HG03558 (cell line): ENCODE measurements at regions not wholly inside any gene's neighbourhood (a gene's known extent, or its start where the extent isn't known, plus 50 kb on each side); places are given as distances from the start of the nearest gene placed in this dataset.

ENCODE experiments used
- ATAC-seq: cut with Tn5 transposase; IDR thresholded peaks from one replicate; pipeline ENCODE4 v1.9.1; 2021; ENCODE audit warnings: moderate number of reproducible peaks; ENCODE audit not compliant: unreplicated experiment; ENCODE audit errors: extremely low read depth

- no peak for ATAC-seq
These were observed 428.9 kb upstream of the IL12A start for GRCh38 chr3:159559771-159560170.

- no peak for ATAC-seq
These were observed 428.2 kb upstream of the IL12A start for GRCh38 chr3:159560214-159560979.

- ATAC-seq = no peak
These were observed 423.3 kb upstream of the IL12A start for GRCh38 chr3:159565313-159565712.

DNA sequence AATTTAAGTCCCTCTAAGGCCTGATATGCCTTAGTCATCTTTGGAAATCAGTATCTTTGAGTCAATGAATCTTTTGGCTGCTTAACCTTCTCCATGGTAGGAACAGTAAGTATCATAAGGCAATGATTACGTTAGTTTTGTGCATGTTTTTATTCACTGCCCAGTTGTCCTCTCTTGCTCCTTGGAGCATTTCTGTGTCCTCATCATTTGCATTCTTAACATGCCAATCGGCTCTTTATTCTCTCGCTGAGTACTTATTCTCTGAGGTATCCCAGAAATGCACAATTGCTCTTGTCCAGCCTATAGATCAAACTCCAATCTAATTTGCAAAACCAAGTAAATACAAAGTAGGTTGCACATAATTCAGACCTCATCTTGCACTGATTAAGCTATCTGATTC lies 405.0 kb upstream of the IL12A start:
- ATAC-seq = no peak

DNA sequence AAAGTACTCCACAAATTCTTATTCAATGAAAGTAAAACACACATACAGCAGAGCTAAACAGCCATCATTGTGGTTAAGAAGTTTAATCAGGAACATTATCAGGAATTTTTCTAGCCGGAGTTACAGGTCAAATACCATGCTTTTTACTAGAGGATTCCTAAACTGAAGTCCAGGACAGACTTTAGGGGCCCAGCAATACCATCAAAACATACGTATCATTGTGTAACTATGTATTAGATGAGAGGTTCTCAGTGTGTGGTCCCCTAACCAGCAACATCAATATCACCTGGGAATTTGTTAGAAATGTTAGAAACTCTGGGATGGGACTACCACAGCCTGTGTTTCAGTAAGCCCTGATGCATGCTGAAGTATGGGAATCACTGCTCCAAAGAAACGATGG lies 404.2 kb upstream of the IL12A start:
- ATAC-seq = no peak

GRCh38 chr3:159586571-159587202 lies 401.9 kb upstream of the IL12A start:
- ATAC-seq = no peak

DNA sequence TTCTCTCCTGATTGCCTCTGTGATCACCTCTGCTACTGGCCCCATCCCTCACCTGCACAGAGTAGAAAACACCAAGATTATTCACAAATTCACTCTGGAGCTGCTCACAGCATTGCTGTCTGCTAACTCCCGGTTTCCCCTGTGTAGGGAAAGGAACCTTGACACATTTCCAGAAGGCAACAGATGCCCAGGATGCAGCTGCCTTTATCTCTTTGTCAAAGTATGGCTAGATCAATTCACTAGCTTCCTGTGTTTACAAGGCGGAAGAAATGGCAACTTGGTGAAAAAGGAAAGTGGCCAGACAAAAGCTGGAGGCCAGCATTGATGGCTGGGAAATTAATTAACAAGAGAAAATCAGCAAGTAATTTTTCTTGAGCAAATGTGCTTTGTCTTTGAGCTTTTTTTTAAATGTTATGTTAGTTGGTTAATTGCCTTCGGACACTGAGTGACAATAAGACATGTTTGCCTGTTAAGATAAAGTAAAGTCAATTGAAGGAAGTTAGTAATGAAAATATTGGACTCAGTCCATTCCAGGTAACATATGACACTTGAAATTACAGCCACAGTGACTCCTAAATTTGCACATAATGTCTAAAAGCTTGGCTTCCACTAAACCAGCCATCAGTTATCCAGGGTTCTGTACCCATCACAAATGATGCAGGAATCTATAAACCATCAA lies 394.6 kb upstream of the IL12A start:
- ATAC-seq = no peak

DNA sequence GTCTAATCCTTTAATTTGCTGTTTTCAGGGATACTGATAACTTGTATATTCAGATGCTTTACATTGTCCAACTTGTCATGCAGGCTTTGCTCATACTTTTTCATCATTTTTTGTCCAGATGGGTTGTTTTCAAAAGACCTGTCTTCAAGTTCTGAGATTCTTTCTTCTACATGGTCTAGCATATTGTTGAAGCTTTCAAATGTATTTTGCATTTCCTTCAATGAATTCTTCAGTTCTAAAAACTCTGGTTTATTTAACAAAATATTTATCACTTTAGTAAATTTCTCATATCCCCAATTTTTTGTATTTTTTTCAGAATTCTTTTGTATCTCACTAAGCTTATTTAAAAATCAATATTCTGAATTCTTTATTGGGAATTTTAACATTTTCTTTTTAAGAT lies 388.3 kb upstream of the IL12A start:
- no peak for ATAC-seq

- ATAC-seq = no peak
These were observed 384.5 kb upstream of the IL12A start for GRCh38 chr3:159604151-159604581.

- ATAC-seq = no peak
These were observed 383.5 kb upstream of the IL12A start for GRCh38 chr3:159605101-159605500.

- no peak for ATAC-seq
These were observed 382.9 kb upstream of the IL12A start for GRCh38 chr3:159605776-159606175.

- ATAC-seq = no peak
These were observed 380.8 kb upstream of the IL12A start for GRCh38 chr3:159607856-159608255.

GRCh38 chr3:159608311-159608710 lies 380.3 kb upstream of the IL12A start:
- ATAC-seq = no peak

DNA sequence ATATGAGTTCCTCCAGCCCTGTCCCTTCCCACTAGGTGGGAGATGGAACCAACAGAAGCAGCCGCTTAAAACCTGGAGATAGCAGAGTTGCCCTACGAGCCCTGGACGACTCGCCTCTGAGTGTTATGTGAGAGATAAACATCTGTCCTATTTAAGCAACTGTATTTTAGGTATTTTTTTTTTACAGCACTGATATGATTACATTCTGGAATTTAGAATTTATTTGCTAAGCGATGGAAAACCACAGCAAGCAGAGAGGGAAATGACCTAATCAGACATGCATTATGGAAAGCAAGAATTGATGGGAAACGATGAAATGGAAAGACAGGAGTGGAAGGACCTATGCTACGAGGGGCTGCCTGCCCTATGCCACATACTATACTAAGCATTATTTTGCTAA lies 379.0 kb upstream of the IL12A start:
- no peak for ATAC-seq

- no peak for ATAC-seq
These were observed 372.3 kb upstream of the IL12A start for GRCh38 chr3:159616234-159616825.

DNA sequence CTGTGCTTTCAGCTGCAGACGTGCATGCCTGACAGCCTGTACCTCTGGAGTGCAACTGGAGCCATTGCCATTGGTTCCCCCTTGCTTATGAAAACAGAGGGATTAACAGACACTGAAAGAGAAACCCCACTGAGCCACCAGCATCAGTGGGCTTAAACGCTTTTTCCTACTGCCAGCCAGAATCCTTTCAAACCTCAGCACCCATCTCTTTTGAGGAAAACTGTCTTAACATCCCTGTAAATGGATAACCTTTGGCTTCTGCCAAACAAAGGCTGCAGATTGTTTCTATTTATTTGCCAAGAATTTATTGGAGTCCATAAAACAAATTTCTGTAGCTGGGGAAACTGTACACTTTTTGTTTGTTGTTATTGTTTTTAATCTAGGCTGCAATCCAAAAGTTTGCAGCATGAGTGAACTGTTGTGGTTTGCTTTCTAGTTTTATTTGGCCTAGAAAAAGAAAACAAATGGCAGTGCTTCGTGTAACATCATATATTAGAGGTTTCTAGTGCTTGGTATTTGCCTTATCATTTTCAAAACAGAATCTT lies 369.2 kb upstream of the IL12A start:
- ATAC-seq = no peak

- no peak for ATAC-seq
These were observed 368.4 kb upstream of the IL12A start for GRCh38 chr3:159620281-159620680.

DNA sequence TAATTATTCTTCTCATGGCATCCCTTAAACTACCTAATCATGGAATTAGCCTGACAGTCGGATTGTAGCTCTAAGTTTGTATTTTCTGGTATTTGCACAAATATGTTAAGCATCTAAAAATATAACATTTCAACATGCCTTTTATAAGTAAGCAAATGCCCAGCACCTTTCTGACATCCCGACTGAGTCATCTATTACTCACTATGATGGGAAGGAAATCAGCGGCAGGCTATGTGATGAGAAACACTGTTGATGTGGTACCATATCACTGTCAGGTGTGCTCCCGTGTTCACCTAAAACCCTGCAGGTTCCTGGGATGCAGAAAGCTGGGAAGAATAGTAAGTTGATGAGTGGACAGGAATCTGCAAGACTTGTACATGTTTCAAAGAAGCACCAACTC lies 367.8 kb upstream of the IL12A start:
- no peak for ATAC-seq

DNA sequence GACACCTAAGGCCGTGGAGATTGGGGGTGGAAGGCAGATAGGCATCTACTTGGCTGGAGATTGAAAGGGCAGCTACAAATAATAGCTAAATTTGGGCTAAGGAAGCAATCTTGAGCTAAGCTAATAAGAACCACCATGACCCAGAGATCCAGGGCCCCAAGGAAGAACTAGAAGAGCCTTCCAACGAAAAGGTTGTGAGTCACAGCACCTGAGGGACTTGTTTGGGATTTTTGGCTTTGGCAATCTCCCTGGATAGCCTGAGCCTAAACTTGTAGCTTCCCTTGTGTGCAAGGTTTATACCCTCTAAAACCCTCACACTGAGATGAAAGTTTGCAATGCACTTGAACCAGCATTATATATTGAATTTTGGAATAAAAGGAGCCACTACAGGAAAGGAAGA lies 364.0 kb upstream of the IL12A start:
- ATAC-seq = no peak

DNA sequence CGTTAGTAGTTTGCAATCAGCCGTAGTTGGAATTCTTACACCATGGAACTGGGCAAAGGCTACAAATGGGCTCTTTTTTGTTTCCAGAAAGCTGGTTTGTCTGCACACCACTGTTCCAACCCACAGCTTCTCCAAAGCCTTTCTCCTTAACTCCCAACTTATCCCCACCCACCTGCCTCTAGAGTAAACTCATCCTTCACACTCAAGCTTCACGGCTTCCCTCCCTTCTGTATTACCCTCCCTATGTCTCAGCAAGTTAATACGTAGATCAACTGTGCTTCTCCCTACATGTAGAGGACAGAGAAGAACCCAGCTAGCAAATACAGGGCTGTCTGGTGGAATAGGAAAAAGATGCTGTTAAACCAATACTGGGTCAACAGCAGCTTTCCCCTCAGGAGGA lies 363.0 kb upstream of the IL12A start:
- no peak for ATAC-seq

DNA sequence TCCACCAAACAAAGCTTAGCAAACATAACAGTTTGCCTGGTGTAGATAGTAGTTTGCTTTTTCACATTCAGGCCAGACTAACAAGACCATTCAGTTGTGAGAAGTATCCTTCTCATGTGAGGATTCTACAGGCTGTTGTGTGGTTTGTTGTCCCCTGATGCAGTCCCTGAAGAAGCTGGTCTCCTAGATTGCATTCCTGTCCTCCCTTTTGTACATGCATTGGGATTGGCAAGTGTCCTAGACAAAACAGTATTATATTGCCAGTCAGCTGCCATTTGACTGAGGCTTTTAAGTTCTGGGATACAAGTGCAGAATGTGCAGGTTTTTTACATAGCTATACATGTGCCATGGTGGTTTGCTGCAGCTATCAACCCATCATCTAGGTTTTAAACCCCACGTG lies 362.0 kb upstream of the IL12A start:
- no peak for ATAC-seq
